Mesothelial cell of epicardium (in vitro differentiated cells): ENCODE measurements at regions not wholly inside any gene's neighbourhood (a gene's known extent, or its start where the extent isn't known, plus 50 kb on each side); places are given as distances from the start of the nearest gene placed in this dataset.

Experiments used
- DNase-seq, 2 experiments: peaks; one replicate each; pipeline ENCODE4 v3.0.0; 2021; ENCODE audit warnings: low spot score in 2 of 2; ENCODE audit not compliant: unreplicated experiment in 2 of 2
- H3K27ac Mint-ChIP-seq: 2 replicates; pipeline ENCODE4 v1.8.0; 2021; ENCODE audit warnings: mixed read lengths
- H3K27me3 Mint-ChIP-seq: 2 replicates; pipeline ENCODE4 v1.8.0; 2021; ENCODE audit warnings: low read depth, mixed read lengths
- H3K36me3 Mint-ChIP-seq: 2 replicates; pipeline ENCODE4 v1.8.0; 2021; ENCODE audit warnings: mixed read lengths
- H3K4me1 Mint-ChIP-seq: 2 replicates; pipeline ENCODE4 v1.8.0; 2021; ENCODE audit warnings: mixed read lengths
- H3K4me3 Mint-ChIP-seq: 2 replicates; pipeline ENCODE4 v1.8.0; 2021; ENCODE audit warnings: mild to moderate bottlenecking, moderate library complexity, mixed read lengths
- H3K9me3 Mint-ChIP-seq: 2 replicates; pipeline ENCODE4 v1.8.0; 2021; ENCODE audit warnings: mixed read lengths
- TF ChIP-seq, protein P1 (sequence below): fragments of 200-600 bp; sonication (generic); IDR thresholded peaks from one replicate; pipeline ENCODE4 v1.5.0; 2021; ENCODE audit warnings: antibody characterized with exemption; ENCODE audit not compliant: unreplicated experiment

DNA sequence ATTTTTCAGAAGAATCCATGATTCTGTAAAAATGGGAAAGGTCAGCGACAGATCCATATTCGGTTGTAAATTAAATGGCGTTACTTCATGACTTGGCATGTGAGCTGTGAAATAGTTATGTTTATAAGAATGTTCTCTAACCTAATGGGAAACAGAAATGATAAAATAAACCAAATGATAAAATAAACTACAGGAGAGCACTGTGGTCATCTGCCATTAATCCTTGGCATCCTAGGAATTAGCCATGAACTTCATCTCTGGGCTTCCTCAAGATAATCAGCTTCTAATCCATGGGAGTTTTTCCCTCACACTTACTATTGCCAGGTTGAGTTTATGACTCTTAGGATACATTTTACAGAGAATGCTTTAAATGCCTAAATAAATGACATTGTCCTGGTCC lies 94.6 kb upstream of the SLC30A5 start:
- no peaks in the 10 kb centered on the region for H3K27me3 Mint-ChIP-seq
- H3K36me3 Mint-ChIP-seq = no peaks in the 10 kb centered on the region
- H3K4me1 Mint-ChIP-seq = peaks cover 25% of the 10 kb centered on the region
- DNase-seq = no peak
- no peak overlapping the region for H3K27ac Mint-ChIP-seq
- TF ChIP-seq, protein P1, sequence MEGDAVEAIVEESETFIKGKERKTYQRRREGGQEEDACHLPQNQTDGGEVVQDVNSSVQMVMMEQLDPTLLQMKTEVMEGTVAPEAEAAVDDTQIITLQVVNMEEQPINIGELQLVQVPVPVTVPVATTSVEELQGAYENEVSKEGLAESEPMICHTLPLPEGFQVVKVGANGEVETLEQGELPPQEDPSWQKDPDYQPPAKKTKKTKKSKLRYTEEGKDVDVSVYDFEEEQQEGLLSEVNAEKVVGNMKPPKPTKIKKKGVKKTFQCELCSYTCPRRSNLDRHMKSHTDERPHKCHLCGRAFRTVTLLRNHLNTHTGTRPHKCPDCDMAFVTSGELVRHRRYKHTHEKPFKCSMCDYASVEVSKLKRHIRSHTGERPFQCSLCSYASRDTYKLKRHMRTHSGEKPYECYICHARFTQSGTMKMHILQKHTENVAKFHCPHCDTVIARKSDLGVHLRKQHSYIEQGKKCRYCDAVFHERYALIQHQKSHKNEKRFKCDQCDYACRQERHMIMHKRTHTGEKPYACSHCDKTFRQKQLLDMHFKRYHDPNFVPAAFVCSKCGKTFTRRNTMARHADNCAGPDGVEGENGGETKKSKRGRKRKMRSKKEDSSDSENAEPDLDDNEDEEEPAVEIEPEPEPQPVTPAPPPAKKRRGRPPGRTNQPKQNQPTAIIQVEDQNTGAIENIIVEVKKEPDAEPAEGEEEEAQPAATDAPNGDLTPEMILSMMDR = no peak
- H3K4me3 Mint-ChIP-seq = no peak overlapping the region
- peaks cover 6% of the 10 kb centered on the region for H3K9me3 Mint-ChIP-seq

DNA sequence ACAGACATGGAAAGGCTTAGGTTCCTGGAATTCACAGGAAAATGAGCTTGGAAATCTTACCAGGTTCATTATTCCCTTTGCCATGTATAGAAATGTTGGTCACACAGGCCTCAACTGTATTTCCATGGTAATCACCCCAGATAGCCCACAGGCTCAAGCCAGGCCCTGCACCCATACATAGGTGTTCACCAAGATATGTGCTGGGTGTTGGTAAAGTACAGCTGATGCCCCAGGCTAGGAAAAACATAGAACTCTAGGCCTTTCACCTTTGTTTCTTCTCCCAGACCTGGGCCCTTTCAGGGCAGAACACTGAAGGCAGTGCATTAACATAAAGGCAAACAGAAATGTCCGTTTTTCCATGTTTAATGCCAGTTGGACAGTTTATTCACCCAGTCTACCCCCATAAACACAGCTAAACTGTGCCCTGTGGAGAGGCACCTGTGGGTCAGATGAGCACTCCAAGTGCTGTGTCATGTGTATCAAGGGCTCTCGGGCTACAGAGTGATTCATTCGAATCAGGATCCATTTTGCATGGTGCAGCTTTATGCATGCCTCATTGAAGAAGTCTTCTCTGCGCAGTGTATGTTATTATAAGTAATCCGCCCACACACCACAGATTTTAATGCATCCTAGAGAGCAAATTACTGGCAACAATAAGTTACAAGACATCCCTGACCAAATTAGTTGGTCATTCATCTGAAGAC lies 93.4 kb upstream of the SLC30A5 start:
- DNase-seq = no peak
- H3K9me3 Mint-ChIP-seq = peaks cover 6% of the 10 kb centered on the region
- peaks cover 17% of the 10 kb centered on the region for H3K4me1 Mint-ChIP-seq
- H3K27ac Mint-ChIP-seq = no peak overlapping the region
- H3K36me3 Mint-ChIP-seq = no peaks in the 10 kb centered on the region
- H3K27me3 Mint-ChIP-seq = no peaks in the 10 kb centered on the region
- no peak overlapping the region for H3K4me3 Mint-ChIP-seq
- TF ChIP-seq, protein P1 = no peak

DNA sequence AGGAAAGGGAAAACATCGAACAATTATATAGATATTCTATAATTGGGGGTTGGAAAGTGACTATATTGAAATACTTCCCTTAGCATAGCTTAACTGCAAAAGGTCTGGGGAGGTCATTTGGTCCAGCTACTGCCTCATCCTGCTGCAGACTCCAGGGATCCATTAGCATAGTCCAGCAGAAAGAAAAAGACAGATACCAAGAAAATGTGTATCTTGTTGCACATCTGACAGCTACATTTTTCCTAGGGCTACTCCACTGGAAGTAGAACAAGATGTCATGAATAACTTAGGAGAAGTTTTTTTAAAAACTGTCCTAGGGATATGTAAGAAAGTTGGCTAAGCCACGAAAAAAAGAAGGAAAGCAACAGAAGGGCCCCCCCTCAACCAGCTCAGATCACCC lies 92.9 kb upstream of the SLC30A5 start:
- peaks cover 6% of the 10 kb centered on the region for H3K9me3 Mint-ChIP-seq
- no peaks in the 10 kb centered on the region for H3K27me3 Mint-ChIP-seq
- H3K4me3 Mint-ChIP-seq = no peak overlapping the region
- H3K27ac Mint-ChIP-seq = no peak overlapping the region
- no peak for DNase-seq
- TF ChIP-seq, protein P1 = no peak
- H3K36me3 Mint-ChIP-seq = no peaks in the 10 kb centered on the region
- H3K4me1 Mint-ChIP-seq = peaks cover 13% of the 10 kb centered on the region

DNA sequence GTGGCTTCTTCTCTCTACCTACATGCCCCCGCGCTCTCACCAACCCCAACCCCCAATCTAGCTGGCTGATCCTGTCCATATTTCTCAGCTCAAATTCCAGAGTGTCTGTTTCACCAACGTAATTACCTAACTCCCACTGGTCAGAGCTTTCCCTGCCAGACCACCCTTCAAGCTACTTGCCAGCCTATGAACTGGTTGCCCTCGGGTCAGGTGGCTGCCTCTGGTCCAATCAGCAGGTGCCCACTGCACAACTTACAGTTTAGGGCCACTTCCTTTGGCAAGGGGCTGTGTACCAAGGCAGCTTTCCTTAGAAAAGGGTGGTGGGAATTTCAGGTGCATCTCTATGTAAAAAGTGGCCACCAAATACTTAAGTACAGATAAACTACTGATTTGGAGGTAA lies 92.2 kb upstream of the SLC30A5 start:
- H3K27me3 Mint-ChIP-seq = no peaks in the 10 kb centered on the region
- H3K36me3 Mint-ChIP-seq = no peaks in the 10 kb centered on the region
- TF ChIP-seq, protein P1 = no peak
- H3K4me3 Mint-ChIP-seq = no peak overlapping the region
- DNase-seq = no peak
- H3K27ac Mint-ChIP-seq = no peak overlapping the region
- peaks cover 6% of the 10 kb centered on the region for H3K9me3 Mint-ChIP-seq
- H3K4me1 Mint-ChIP-seq = peaks cover 11% of the 10 kb centered on the region

DNA sequence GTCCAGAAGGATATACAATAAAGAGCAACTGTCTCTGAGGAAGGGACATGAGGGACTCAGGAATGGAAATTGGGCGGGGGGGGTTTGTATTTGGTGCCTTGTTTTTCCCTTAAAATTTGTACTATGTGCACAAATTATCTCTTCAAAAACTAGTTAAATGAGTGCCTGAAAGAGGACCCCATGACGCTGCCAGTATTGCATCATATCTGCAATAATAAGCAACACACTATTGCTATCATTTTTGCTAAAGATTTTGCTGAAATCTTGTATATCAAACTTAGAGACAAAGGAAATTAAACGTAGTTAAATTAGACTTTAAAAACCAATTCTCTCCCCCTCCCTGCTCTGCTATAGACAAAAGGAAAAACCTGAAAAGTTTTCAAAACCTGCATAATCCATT lies 89.7 kb upstream of the SLC30A5 start:
- Mint-ChIP-seq H3K4me3 (no peak overlapping the region), H3K27me3 (peaks cover 2% of the 10 kb centered on the region), H3K36me3 (no peaks in the 10 kb centered on the region), H3K4me1 (peaks cover 11% of the 10 kb centered on the region), H3K27ac (no peak overlapping the region), H3K9me3 (no peaks in the 10 kb centered on the region)
- no peak for DNase-seq
- TF ChIP-seq, protein P1 = no peak

DNA sequence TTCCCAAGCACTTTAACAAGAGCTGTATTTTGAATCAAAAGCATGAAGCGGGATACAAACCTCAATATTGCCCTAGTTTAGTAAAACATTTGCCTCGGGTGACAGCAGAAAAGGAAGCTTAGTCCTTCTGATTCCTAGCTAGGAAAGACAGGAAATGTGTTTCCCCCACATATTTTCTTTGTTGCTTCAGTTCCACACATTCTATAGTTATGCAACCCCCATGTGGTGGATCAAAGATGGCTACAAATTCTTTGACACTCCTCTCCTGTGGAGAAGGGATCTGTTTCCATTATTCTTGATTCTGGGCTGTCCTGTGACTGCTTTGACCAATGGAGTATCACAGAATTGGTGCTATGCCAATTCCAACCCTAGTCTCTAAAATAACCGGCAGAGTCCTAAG lies 89.1 kb upstream of the SLC30A5 start:
- no peak overlapping the region for H3K27ac Mint-ChIP-seq
- H3K36me3 Mint-ChIP-seq = no peaks in the 10 kb centered on the region
- H3K4me1 Mint-ChIP-seq = peaks cover 11% of the 10 kb centered on the region
- TF ChIP-seq, protein P1 = no peak
- H3K4me3 Mint-ChIP-seq = no peak overlapping the region
- H3K27me3 Mint-ChIP-seq = peaks cover 2% of the 10 kb centered on the region
- no peaks in the 10 kb centered on the region for H3K9me3 Mint-ChIP-seq
- DNase-seq = no peak
